ENCODE measurements at regions not wholly inside any gene's neighbourhood (a gene's known extent, or its start where the extent isn't known, plus 50 kb on each side); places are given as distances from the start of the nearest gene placed in this dataset.
A peak's percentile ranks its signal among the peaks of the same experiment; 100 is the strongest.

DNA sequence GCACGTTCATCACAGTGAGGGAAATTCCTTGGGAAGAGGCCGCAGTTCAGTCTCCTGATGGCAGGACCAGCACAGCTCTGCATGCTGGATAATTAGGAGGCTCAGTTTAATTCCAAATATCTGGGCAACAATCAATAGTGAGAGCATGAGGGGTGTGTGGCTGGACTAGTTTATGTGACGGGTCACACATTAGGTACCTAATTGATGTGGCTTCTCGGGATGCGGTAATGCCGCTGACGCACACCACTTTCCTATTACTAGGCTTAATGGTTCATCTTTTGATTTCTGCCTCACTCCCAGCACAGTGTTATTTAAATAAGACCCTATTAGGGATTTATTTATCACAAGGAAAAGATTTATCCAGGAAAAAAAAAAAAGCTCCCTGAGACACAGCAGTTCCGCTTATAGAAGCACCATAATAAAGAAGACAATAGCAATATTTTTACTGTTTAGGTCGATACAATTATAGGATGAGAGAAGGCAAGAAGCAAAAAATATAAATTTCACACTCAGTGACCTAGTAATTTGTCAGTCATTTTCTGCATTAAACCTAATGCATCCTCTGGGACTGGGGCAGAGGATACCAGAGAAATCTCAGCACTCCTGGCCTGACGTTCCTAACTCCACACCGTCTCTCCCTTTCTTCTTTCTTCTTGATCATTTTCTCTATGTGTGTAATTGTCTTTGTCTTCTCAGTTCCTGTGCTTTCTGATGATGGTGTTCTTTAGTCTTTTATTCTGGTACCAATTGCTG, 264.7 kb upstream of the SLC14A2 start:
- no peak for DNase-seq

- DNase-seq = no peak
Measured at GRCh38 chr18:45352874-45353273, 262.4 kb upstream of the SLC14A2 start.

- DNase-seq = no peak
Measured at GRCh38 chr18:45353530-45353929, 261.7 kb upstream of the SLC14A2 start.

- DNase-seq = no peak
Measured at GRCh38 chr18:45355944-45356520, 259.2 kb upstream of the SLC14A2 start.

DNA sequence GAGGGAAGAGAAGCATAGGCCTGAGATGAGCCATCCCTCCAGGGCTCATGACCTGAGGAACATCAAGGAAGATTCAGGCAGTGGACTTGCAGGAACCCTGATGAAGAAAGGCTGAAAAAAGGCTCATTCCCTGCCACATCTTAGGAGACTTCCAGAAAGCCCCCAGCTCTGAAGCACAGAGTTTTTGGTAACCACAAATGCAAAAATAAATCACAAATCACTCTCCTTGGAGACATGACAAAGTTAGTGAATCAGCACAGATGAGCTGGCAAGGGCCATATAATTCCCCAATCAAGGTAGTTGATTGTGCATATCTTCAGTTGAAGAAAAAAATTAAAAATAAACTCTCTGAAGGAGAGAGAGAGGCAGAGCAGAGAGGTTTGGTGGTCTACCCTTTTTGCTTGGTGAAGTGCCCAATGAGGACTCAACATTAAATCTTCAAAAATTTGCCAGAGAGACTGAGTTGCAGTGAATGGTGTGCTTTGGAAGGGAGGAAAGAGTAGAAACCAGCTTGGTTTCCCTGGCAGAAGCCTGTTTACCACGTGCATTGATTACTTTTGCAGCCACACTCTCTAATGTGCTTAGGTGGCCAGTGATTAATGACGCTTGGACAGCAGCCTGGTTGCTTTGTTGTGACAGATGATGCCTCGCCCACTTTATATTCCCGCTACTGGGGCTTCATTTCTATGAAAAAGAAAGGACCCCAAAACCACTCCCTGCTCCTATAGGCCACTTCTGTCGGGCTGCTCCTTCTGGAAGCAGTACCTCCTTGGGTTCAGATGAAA, 257.4 kb upstream of the SLC14A2 start:
- no peak for DNase-seq

GRCh38 chr18:45359275-45360009, 255.8 kb upstream of the SLC14A2 start:
- DNase-seq = no peak

DNA sequence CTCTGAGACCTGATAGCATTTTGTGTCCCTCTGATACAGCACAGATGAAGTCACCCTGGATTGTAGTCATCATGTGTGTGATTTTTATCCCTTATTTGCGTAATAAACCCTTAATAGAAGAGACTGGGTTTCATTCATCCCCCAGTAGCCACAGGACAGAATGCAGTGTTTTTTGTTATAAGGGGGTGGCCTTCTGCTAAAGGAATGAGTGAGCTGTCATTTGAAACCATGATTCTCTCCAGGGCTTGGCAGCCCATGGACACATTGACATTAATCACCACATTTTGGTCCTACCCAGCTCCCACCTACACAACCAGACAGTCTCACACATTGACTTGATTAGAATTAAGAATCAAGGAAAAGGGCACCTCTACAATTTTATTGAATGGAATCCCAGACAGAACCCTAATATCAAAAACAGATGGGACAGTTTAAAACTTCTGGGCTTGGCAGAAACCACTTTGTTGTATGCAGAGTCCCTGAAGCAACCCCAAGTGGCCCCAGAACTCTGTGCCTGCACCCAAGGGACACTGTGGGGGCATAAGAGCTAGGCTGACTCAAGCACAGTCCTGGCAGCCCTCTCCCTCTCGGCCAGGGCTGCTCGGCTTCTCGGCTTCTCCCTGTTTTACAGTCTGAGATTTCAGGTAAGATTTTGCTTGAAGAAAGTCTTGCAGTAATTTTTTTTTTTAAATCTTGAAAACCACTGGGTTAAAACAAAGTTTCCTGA, 254.0 kb upstream of the SLC14A2 start:
- DNase-seq = no peak

GRCh38 chr18:45363196-45363595, 252.1 kb upstream of the SLC14A2 start:
- DNase-seq = no peak

- DNase-seq = no peak
Measured at GRCh38 chr18:45365835-45366234, 249.4 kb upstream of the SLC14A2 start.

- no peak for DNase-seq
Measured at GRCh38 chr18:45370255-45371010, 244.8 kb upstream of the SLC14A2 start.

DNA sequence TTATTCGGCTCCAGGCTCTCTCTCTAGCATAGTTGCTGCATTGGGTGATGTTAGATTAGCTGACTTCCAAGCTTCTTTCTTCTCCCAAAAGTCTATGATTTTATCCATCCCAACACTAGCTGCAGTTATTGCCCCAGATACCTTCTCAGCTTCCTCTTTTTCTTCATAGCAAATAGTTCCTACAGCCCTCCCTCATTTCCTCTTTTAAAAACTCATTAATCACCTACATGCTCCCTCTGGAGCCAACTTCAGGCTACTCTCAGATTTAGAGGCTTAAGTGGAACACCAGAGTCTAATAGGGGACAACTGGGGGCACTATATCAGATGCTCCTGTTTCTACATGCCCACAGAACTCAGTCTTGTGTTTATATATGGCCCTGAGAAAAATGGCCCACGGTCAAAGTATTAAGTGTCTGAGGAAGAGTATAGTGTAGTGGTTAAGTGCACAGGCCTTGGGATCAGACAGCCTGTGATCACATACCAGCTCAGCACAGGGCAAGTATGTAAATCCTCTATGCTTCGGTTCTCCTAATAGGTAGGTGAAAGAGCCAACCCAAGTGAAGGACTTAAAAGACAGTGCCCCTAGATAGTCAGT, 241.9 kb upstream of the SLC14A2 start:
- no peak for DNase-seq

- DNase-seq = no peak
Measured at GRCh38 chr18:45374236-45374635, 241.0 kb upstream of the SLC14A2 start.

DNA sequence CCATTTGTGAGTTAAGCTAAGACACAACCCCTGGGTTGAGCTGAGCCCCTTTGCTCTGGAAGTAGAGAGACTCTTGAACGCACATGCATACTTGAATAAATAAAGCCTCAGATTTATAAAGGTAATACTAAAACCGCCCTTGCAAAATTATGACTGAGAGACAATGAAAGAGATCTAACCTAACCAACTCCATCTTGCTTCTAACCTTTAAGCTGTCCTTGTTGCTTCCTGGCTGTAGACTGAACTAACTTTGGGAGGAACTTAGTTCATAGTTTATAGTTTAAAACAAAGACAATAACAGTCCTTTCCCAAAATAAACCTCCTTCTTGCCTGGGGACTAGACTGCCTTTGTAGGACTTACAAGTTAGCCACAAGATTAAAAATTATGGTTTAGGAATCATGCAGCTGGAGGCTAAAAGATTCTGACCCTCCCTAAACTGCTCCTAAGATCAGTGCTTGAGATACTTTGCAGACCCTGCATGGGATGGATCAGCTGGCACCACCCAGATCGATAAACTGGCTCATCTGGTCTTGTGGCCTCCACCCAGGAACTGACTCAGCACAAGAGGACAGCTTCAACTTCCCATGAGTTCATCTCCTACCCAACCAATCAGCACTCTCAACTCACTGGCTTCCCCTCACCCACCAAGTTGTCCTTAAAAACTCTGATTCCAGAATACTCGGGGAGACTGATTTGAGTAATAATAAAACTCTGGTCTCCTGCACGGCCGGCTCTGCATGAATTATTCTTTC, 240.2 kb upstream of the SLC14A2 start:
- DNase-seq = no peak

GRCh38 chr18:45376193-45376592, 239.1 kb upstream of the SLC14A2 start:
- no peak for DNase-seq

DNA sequence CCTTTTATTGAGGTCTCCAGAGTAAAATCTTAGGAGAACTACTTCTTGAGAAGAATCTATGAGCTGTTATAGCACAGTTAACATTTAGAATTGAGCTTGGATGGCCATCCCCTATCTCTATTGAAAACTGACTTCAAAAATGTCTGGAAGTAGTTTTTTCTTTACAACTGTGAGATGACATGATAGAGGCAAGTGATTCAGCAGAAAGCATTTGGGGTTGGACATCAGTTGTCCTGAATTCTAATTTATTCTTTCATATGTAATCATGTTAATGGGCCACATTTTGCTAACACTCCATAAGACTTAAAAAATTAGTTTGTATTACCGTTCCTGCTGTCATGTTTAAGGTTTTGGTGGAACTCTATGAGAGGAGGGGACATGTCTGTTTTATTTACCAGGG, 237.0 kb upstream of the SLC14A2 start:
- DNase-seq = no peak

DNA sequence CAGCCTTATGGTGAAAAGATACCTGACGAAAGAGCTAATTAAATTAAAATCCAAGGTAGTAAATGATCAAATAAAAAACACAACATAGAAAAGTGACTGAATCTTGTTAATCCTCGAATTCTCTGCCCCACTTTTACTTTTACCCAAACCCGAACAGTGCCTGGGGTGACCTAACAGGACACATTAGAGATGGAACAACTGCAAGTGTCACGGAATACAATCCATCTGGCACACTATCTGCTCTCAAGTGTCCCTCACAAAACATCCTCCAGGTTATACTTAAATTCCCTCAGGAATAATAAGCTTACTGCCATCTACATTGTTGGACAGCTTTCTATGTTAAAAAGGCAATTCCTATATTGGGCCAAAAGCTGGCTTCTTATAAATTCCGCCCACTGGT, 236.3 kb upstream of the SLC14A2 start:
- DNase-seq = no peak

DNA sequence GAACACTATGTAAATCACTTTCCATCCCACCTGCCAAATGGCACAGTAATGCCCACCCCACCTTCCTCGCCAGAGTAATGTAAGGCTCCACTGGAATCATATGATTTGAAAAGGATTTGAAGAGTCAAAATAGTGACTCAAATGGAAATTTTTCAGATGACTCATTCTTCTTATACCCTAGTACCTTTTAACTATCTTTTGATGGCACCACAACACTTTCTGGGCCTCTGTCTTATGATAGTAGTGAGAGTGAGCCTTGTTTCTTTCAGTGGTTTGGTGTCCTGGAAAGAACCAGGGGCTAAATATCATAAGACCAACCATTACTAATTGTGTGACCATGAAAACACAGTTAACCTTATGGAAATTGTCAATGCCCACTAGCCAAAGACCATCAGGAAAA, 235.4 kb upstream of the SLC14A2 start:
- no peak for DNase-seq

DNA sequence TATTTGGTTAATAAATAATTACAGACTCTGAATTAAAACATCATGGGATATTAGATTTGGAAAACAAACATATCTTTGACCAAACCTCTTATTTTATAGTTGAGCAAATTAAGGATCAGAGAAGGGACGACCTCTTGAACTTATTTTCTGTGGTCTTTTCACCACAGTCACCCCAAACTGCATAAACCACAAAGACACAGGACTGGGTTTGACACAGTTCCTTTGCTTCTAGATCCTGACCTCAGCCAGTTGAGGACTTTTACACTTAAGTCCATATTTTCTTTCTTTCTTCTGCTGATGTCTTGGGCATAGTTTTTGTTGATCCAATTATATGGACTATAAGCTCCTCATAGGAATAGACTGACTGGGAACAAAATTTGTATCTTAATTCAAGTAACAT, 234.0 kb upstream of the SLC14A2 start:
- DNase-seq = no peak

DNA sequence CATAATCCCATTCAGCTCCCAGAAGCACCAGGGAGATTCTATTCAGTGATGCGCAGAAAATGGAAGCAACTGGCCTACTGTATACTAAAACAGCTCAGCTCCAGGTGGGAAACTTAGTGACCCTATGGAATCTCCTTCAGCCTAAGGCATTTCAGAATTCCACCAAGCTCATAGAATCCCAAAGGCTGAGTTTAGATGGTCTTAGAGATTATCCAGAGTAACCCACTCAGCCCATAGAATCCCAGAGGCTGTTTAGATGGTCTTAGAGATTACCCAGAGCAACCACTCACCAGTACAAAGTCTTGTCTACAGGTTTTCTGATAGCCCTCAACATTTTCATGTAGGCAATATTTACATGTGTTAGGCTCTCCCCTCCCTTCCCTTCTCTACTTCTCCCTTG, 232.0 kb upstream of the SLC14A2 start:
- no peak for DNase-seq

GRCh38 chr18:45384137-45384961, 230.9 kb upstream of the SLC14A2 start:
- DNase-seq = peak; percentile 21
